ENCODE measurements at regions not wholly inside any gene's neighbourhood (a gene's known extent, or its start where the extent isn't known, plus 50 kb on each side); places are given as distances from the start of the nearest gene placed in this dataset.
"Not testable (repeated sequence)": the region's sequence is repeated elsewhere in the genome, so short reads cannot be mapped to it uniquely, and the experiment has no call there.

- DNase-seq (no peak), ATAC-seq (ENCODE audit: low read depth) (no peak)
- Mint-ChIP-seq H3K4me1 (no peaks in the 10 kb centered on the region), H3K9me3 (no peaks in the 10 kb centered on the region), H3K4me3 (no peak overlapping the region), H3K36me3 (ENCODE audit: low read depth) (no peaks in the 10 kb centered on the region), H3K27ac (no peak overlapping the region), H3K27me3 (peaks cover 11% of the 10 kb centered on the region)
- POLR2A ChIA-PET, result no interaction called here
- CTCF ChIA-PET, result no interaction called here
- TF ChIP-seq CTCF (IDR thresholded peaks at IDR 0.05), result no peak
- intact Hi-C loops (cut with micrococcal nuclease), result no loop called here
Observed at GRCh38 chr2:11080253-11081115, 74.8 kb upstream of the SLC66A3 start.

- no peak for TF ChIP-seq CTCF (IDR thresholded peaks at IDR 0.05)
- no peak for DNase-seq
- ATAC-seq (ENCODE audit: low read depth), result no peak
- intact Hi-C loops (cut with micrococcal nuclease), result no loop called here
- CTCF ChIA-PET, result no interaction called here
- Mint-ChIP-seq H3K4me3 (no peak overlapping the region), H3K36me3 (ENCODE audit: low read depth) (no peaks in the 10 kb centered on the region), H3K9me3 (no peaks in the 10 kb centered on the region), H3K4me1 (no peaks in the 10 kb centered on the region), H3K27me3 (peaks cover 16% of the 10 kb centered on the region), H3K27ac (no peak overlapping the region)
- POLR2A ChIA-PET, result no interaction called here
Observed at GRCh38 chr2:11082880-11083279, 72.4 kb upstream of the SLC66A3 start.

GRCh38 chr2:11088821-11089220 is 66.4 kb upstream of the SLC66A3 start:
- intact Hi-C loops (cut with micrococcal nuclease); POLR2A ChIA-PET; DNase-seq; H3K4me3 Mint-ChIP-seq; H3K9me3 Mint-ChIP-seq; H3K36me3 Mint-ChIP-seq (ENCODE audit: low read depth); CTCF ChIA-PET; H3K27ac Mint-ChIP-seq; H3K4me1 Mint-ChIP-seq; ATAC-seq (ENCODE audit: low read depth): not testable (repeated sequence)
- H3K27me3 Mint-ChIP-seq, result peaks cover 17% of the 10 kb centered on the region

GRCh38 chr2:11090187-11090586 is 65.1 kb upstream of the SLC66A3 start:
- ChIA-PET POLR2A (no interaction called here), CTCF (no interaction called here)
- Mint-ChIP-seq H3K9me3 (no peaks in the 10 kb centered on the region), H3K36me3 (ENCODE audit: low read depth) (no peaks in the 10 kb centered on the region), H3K27me3 (peaks cover 16% of the 10 kb centered on the region), H3K4me1 (no peaks in the 10 kb centered on the region), H3K4me3 (no peak overlapping the region), H3K27ac (no peak overlapping the region)
- DNase-seq (no peak), ATAC-seq (ENCODE audit: low read depth) (no peak)
- no peak for TF ChIP-seq CTCF (IDR thresholded peaks at IDR 0.05)
- intact Hi-C loops (cut with micrococcal nuclease), result no loop called here

GRCh38 chr2:11092701-11093335 is 62.4 kb upstream of the SLC66A3 start:
- POLR2A ChIA-PET, result no interaction called here

More at GRCh38 chr2:11092701-11093335, 62.4 kb upstream of the SLC66A3 start:
- Mint-ChIP-seq H3K4me1 (no peaks in the 10 kb centered on the region), H3K36me3 (ENCODE audit: low read depth) (no peaks in the 10 kb centered on the region), H3K27me3 (peaks cover 5% of the 10 kb centered on the region), H3K4me3 (no peak overlapping the region), H3K9me3 (no peaks in the 10 kb centered on the region), H3K27ac (no peak overlapping the region)
- no peak for TF ChIP-seq CTCF (IDR thresholded peaks at IDR 0.05)
- intact Hi-C loops (cut with micrococcal nuclease), result no loop called here
- ATAC-seq (ENCODE audit: low read depth) (no peak), DNase-seq (no peak)
- CTCF ChIA-PET, result no interaction called here
